Calu3 (cell line): ENCODE measurements at regions not wholly inside any gene's neighbourhood (a gene's known extent, or its start where the extent isn't known, plus 50 kb on each side); places are given as distances from the start of the nearest gene placed in this dataset.

Source experiments
- BruUV-seq: library from RNA; stranded (reverse); fragments of 400-500 nt; replicated peaks from 2 replicates; lab custom pipeline; 2021; lab: Mats Ljungman, UMichigan
- CTCF ChIA-PET: fragments of 300-600 bp; sonication (Branson Sonifier 250); formaldehyde crosslinking; loops from one replicate; lab custom pipeline; 2022; ENCODE audit warnings: antibody characterized with exemption; lab: Charles Lee
- DNase-seq: peaks from one replicate; pipeline ENCODE4 v3.0.0; 2022
- H3K27ac Mint-ChIP-seq: one replicate; pipeline ENCODE4 v1.8.0; 2022; ENCODE audit warnings: mixed read lengths; ENCODE audit not compliant: unreplicated experiment
- H3K27me3 Mint-ChIP-seq: one replicate; pipeline ENCODE4 v1.8.0; 2022; ENCODE audit warnings: mixed read lengths; ENCODE audit not compliant: unreplicated experiment
- H3K36me3 Mint-ChIP-seq: one replicate; pipeline ENCODE4 v1.8.0; 2022; ENCODE audit warnings: mild to moderate bottlenecking, moderate library complexity, mixed read lengths; ENCODE audit not compliant: insufficient read depth, unreplicated experiment
- H3K4me1 Mint-ChIP-seq: one replicate; pipeline ENCODE4 v1.8.0; 2022; ENCODE audit warnings: mild to moderate bottlenecking, low read depth, mixed read lengths; ENCODE audit not compliant: unreplicated experiment
- H3K4me3 Mint-ChIP-seq: one replicate; pipeline ENCODE4 v1.8.0; 2022; ENCODE audit warnings: mild to moderate bottlenecking, low read depth, moderate library complexity, mixed read lengths; ENCODE audit not compliant: unreplicated experiment
- H3K9me3 Mint-ChIP-seq: one replicate; pipeline ENCODE4 v1.8.0; 2022; ENCODE audit warnings: low read depth, mixed read lengths; ENCODE audit not compliant: unreplicated experiment
- CTCF ChIP-seq: fragments of 200-600 bp; IDR thresholded peaks from one replicate; pipeline ENCODE4 v1.8.0; 2022; ENCODE audit warnings: antibody characterized with exemption; ENCODE audit not compliant: unreplicated experiment
- intact Hi-C: fragments of 100-400 bp; cut with micrococcal nuclease; formaldehyde crosslinking; loops from one replicate; pipeline ENCODE4 v1.10.0; 2022; ENCODE audit not compliant: unreplicated experiment

GRCh38 chr2:210956101-210956500 is 399.7 kb downstream of the CPS1 start:
- TF ChIP-seq CTCF = no peak
- no TSS peak for BruUV-seq
- H3K27me3 Mint-ChIP-seq = no peaks in the 10 kb centered on the region
- intact Hi-C loops = no loop called here
- peaks cover 10% of the 10 kb centered on the region for H3K4me1 Mint-ChIP-seq
- H3K9me3 Mint-ChIP-seq = no peaks in the 10 kb centered on the region
- CTCF ChIA-PET = no interaction called here
- no peak overlapping the region for H3K4me3 Mint-ChIP-seq
- no peak overlapping the region for H3K27ac Mint-ChIP-seq
- no peaks in the 10 kb centered on the region for H3K36me3 Mint-ChIP-seq
- no peak for DNase-seq

- no peaks in the 10 kb centered on the region for H3K9me3 Mint-ChIP-seq
- H3K4me1 Mint-ChIP-seq = no peaks in the 10 kb centered on the region
- intact Hi-C loops = no loop called here
- H3K4me3 Mint-ChIP-seq = no peak overlapping the region
- H3K27me3 Mint-ChIP-seq = no peaks in the 10 kb centered on the region
- no peak overlapping the region for H3K27ac Mint-ChIP-seq
- no peak for TF ChIP-seq CTCF
- no peaks in the 10 kb centered on the region for H3K36me3 Mint-ChIP-seq
- no peak for DNase-seq
- no TSS peak for BruUV-seq
- CTCF ChIA-PET = no interaction called here
These were observed 404.9 kb downstream of the CPS1 start for GRCh38 chr2:210961249-210961648.

GRCh38 chr2:210963386-210963785 is 407.0 kb downstream of the CPS1 start:
- DNase-seq = no peak
- Mint-ChIP-seq H3K9me3 (no peaks in the 10 kb centered on the region), H3K36me3 (no peaks in the 10 kb centered on the region), H3K27ac (no peak overlapping the region), H3K4me3 (no peak overlapping the region), H3K27me3 (no peaks in the 10 kb centered on the region), H3K4me1 (no peaks in the 10 kb centered on the region)
- CTCF ChIA-PET = no interaction called here
- TF ChIP-seq CTCF = no peak
- intact Hi-C loops = no loop called here
- BruUV-seq = no TSS peak

- Mint-ChIP-seq H3K27me3 (no peaks in the 10 kb centered on the region), H3K9me3 (no peaks in the 10 kb centered on the region), H3K27ac (no peak overlapping the region), H3K4me3 (no peak overlapping the region), H3K4me1 (no peaks in the 10 kb centered on the region), H3K36me3 (no peaks in the 10 kb centered on the region)
- no TSS peak for BruUV-seq
- DNase-seq = no peak
- no peak for TF ChIP-seq CTCF
- intact Hi-C loops = no loop called here
- CTCF ChIA-PET = no interaction called here
These were observed 407.9 kb downstream of the CPS1 start for GRCh38 chr2:210964141-210964764.
